Middle frontal gyrus (tissue), 1 donor: ENCODE measurements at regions not wholly inside any gene's neighbourhood (a gene's known extent, or its start where the extent isn't known, plus 50 kb on each side); places are given as distances from the start of the nearest gene placed in this dataset.

Experiments
- DNase-seq: peaks from one replicate; pipeline ENCODE4 v3.0.0-alpha.2; 2015; ENCODE audit warnings: low spot score; ENCODE audit errors: extremely low spot score

GRCh38 chr4:100804576-100805360 is 286.9 kb upstream of the EMCN start:
- no peak for DNase-seq

- no peak for DNase-seq
These were observed 285.9 kb upstream of the EMCN start for GRCh38 chr4:100803751-100804150.

GRCh38 chr4:100799761-100800539 is 282.1 kb upstream of the EMCN start:
- DNase-seq = no peak

GRCh38 chr4:100797791-100798190 is 280.0 kb upstream of the EMCN start:
- DNase-seq = no peak

GRCh38 chr4:100797356-100797755 is 279.5 kb upstream of the EMCN start:
- DNase-seq = no peak

- DNase-seq = no peak
These were observed 278.5 kb upstream of the EMCN start for GRCh38 chr4:100796332-100796731.

GRCh38 chr4:100795581-100795980 is 277.8 kb upstream of the EMCN start:
- DNase-seq = no peak

GRCh38 chr4:100790836-100791615 is 273.2 kb upstream of the EMCN start:
- DNase-seq = no peak

- no peak for DNase-seq
These were observed 272.2 kb upstream of the EMCN start for GRCh38 chr4:100789991-100790390.

- no peak for DNase-seq
These were observed 268.7 kb upstream of the EMCN start for GRCh38 chr4:100786481-100786880.

- DNase-seq = no peak
These were observed 264.5 kb upstream of the EMCN start for GRCh38 chr4:100782356-100782755.

- DNase-seq = no peak
These were observed 263.6 kb upstream of the EMCN start for GRCh38 chr4:100781435-100781834.

- no peak for DNase-seq
These were observed 262.3 kb upstream of the EMCN start for GRCh38 chr4:100780126-100780525.

- DNase-seq = no peak
These were observed 260.6 kb upstream of the EMCN start for GRCh38 chr4:100778431-100778830.

- no peak for DNase-seq
These were observed 244.9 kb upstream of the EMCN start for GRCh38 chr4:100762738-100763137.

- no peak for DNase-seq
These were observed 236.9 kb upstream of the EMCN start for GRCh38 chr4:100754751-100755150.

GRCh38 chr4:100746141-100746739 is 228.4 kb upstream of the EMCN start:
- no peak for DNase-seq

- DNase-seq = no peak
These were observed 224.2 kb upstream of the EMCN start for GRCh38 chr4:100742045-100742444.

GRCh38 chr4:100739426-100739825 is 221.6 kb upstream of the EMCN start:
- no peak for DNase-seq

- DNase-seq = no peak
These were observed 220.7 kb upstream of the EMCN start for GRCh38 chr4:100738196-100739165.
